RWPE1 (cell line): ENCODE measurements at regions not wholly inside any gene's neighbourhood (a gene's known extent, or its start where the extent isn't known, plus 50 kb on each side); places are given as distances from the start of the nearest gene placed in this dataset.

Experiments used
- CTCF ChIA-PET: fragments of 350-600 bp; sonication (Branson Sonifier 250); formaldehyde crosslinking; extraction: SDS; loops from one replicate; lab custom pipeline; 2021; lab: Yijun Ruan, JAX
- POLR2A ChIA-PET: fragments of 400-600 bp; formaldehyde crosslinking; extraction: SDS; loops from one replicate; lab custom pipeline; 2020; ENCODE audit warnings: antibody characterized with exemption; ENCODE audit not compliant: low non-redundant PET; lab: Yijun Ruan, JAX
- DNase-seq: peaks from one replicate; pipeline ENCODE4 v3.0.0; 2012; ENCODE audit warnings: low spot score
- H3K27ac ChIP-seq: fragments of 450-650 bp; 2 replicates; pipeline ENCODE4 v1.5.1; 2017
- TF ChIP-seq, protein P1 (sequence below): fragments of 450-650 bp; conservative IDR thresholded peaks from 2 replicates; pipeline ENCODE4 v1.5.1; 2017; ENCODE audit warnings: low read depth, mild to moderate bottlenecking

GRCh38 chr2:221693365-221693764, 121.3 kb upstream of the EPHA4 start:
- ChIA-PET POLR2A (no interaction called here), CTCF (no interaction called here)
- no peak for DNase-seq
- TF ChIP-seq, protein P1, sequence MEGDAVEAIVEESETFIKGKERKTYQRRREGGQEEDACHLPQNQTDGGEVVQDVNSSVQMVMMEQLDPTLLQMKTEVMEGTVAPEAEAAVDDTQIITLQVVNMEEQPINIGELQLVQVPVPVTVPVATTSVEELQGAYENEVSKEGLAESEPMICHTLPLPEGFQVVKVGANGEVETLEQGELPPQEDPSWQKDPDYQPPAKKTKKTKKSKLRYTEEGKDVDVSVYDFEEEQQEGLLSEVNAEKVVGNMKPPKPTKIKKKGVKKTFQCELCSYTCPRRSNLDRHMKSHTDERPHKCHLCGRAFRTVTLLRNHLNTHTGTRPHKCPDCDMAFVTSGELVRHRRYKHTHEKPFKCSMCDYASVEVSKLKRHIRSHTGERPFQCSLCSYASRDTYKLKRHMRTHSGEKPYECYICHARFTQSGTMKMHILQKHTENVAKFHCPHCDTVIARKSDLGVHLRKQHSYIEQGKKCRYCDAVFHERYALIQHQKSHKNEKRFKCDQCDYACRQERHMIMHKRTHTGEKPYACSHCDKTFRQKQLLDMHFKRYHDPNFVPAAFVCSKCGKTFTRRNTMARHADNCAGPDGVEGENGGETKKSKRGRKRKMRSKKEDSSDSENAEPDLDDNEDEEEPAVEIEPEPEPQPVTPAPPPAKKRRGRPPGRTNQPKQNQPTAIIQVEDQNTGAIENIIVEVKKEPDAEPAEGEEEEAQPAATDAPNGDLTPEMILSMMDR: no peak
- no peak overlapping the region for H3K27ac ChIP-seq

DNA sequence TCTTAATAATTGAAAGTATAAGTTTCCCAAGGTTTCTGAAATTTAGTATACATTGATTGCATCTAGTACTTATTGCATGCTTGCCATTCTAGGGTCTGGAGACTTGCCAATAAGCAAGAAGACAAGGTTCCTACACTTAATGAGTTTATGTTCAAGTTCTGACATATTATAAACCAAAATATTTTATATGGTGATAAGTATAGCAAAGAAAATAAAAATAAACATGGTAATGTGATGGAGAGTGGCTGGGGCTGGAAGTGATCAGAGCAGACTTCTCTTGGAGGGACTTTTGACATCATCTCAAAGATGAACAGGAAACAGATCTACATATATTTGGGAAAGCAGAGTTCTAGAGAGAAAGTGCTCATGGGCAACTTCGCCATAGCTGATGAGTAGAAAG, 119.5 kb upstream of the EPHA4 start:
- ChIA-PET POLR2A (no interaction called here), CTCF (no interaction called here)
- DNase-seq: no peak
- TF ChIP-seq, protein P1: no peak
- no peak overlapping the region for H3K27ac ChIP-seq

- no peak for DNase-seq
- TF ChIP-seq, protein P1: no peak
- POLR2A ChIA-PET: no interaction called here
- CTCF ChIA-PET: no interaction called here
- H3K27ac ChIP-seq: no peak overlapping the region
These were observed 117.0 kb upstream of the EPHA4 start for GRCh38 chr2:221689140-221689539.

DNA sequence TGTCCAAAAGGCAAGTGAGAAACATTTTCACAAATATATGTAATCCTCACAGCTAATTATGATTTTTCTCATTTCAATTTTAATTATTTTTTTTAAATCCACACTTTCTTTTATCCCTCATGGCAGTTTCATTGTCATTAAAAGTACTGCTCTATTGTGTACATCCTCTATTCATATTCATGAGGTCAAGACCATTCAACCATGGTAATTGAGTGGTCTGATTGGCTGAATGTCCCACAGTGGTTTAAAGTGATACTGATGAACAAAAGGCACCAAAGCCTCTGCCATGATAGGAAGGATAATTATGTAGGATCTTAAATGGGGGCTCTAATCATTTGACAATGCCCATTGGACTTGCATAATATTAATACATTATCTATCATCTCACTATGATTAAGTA, 108.4 kb upstream of the EPHA4 start:
- ChIA-PET CTCF (interaction anchor here (0.7 kb wide), 1 partner anchor 1592 kb away, joined by 3 read pairs; no protein-coding TSS in a partner anchor), POLR2A (no interaction called here)
- H3K27ac ChIP-seq: no peak overlapping the region
- no peak for DNase-seq
- TF ChIP-seq, protein P1: no peak

GRCh38 chr2:221677688-221678087, 105.6 kb upstream of the EPHA4 start:
- no peak overlapping the region for H3K27ac ChIP-seq
- DNase-seq: no peak
- ChIA-PET POLR2A (no interaction called here), CTCF (no interaction called here)
- TF ChIP-seq, protein P1: no peak

GRCh38 chr2:221676566-221677172, 104.6 kb upstream of the EPHA4 start:
- TF ChIP-seq, protein P1: no peak
- POLR2A ChIA-PET: no interaction called here
- H3K27ac ChIP-seq: no peak overlapping the region
- CTCF ChIA-PET: interaction anchor here (0.6 kb wide), 2 partner anchors 399 to 695 kb away, joined by 3 to 6 read pairs; no protein-coding TSS in a partner anchor
- peak; percentile 35 for DNase-seq
